Jurkat, Clone E6-1 (cell line): ENCODE measurements at regions not wholly inside any gene's neighbourhood (a gene's known extent, or its start where the extent isn't known, plus 50 kb on each side); places are given as distances from the start of the nearest gene placed in this dataset.
A peak's percentile ranks its signal among the peaks of the same experiment; 100 is the strongest.

ENCODE experiments used
- DNase-seq: peaks from one replicate; pipeline ENCODE4 v3.0.0-alpha.2; 2011; ENCODE audit warnings: low read depth, low spot score
- H3K4me3 ChIP-seq: 2 replicates; pipeline ENCODE4 v1.5.1; 2011; ENCODE audit warnings: mild to moderate bottlenecking, low read length, control low read depth, moderate library complexity

DNA sequence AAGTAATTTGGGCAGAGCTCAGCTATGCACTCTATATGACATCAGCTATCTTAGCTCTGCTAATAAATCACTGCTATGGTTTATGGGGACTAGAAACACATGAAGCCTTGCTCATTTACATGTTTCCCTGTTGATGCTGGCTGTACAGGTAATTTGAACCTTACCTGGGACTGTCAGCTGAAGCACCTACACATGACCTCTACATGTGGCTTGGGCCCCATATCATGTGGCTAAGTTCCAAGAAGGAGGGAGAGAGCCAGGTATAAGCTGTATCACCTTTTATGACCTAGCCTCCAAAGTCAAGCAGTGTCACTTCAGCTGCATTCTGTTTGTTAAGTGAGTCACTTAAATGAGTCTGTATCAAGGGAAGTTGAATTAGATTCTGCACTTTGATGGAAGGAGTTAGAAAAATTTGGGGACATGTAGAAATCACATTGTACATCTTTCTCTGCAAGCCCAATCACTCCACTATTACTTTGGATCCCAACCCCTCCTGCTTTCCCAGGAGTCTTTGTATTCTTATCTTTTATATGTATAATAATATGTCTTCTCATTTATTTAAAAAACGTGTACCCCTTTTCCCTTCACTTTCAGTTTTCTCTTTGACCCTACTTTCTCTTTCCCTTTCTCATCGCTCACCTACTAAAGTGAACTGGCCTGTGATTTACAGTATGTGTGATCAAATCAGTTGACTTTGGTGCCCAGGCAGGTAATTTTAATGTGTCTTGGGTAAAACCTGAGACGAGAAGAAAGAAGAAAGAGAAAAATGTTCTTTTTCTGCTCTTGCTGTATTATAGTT, 53.4 kb upstream of the PRKACB start:
- no peak overlapping the region for H3K4me3 ChIP-seq
- DNase-seq, result no peak

GRCh38 chr1:84089867-84090266, 54.2 kb upstream of the PRKACB start:
- no peak overlapping the region for H3K4me3 ChIP-seq
- DNase-seq, result no peak

- DNase-seq, result no peak
- H3K4me3 ChIP-seq, result no peak overlapping the region
Observed at GRCh38 chr1:84089465-84089864, 54.6 kb upstream of the PRKACB start.

- DNase-seq, result no peak
- no peak overlapping the region for H3K4me3 ChIP-seq
Observed at GRCh38 chr1:84086616-84087015, 57.5 kb upstream of the PRKACB start.

DNA sequence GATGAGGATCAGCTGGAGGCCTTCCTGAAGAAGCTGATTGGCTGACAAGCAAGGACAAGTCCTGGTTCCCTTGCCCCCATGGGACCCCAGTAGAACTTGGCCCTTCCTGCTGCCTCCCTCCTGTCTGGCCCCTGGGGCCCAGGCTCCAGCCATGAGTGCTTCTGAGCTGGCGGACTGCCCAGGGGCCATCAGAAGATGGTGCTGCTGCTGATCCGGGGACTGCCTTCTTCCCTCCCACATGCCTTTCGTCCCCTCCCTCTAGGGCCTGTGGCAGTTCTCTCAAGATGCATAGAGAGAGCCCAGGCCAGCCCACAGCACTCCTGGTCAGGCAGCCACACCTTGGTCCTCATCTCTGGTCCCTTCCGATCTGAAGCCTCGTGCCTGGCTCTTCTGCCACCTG, 57.9 kb upstream of the PRKACB start:
- H3K4me3 ChIP-seq, result no peak overlapping the region
- DNase-seq, result no peak

- H3K4me3 ChIP-seq, result no peak overlapping the region
- DNase-seq, result no peak
Observed at GRCh38 chr1:84083307-84083706, 60.8 kb upstream of the PRKACB start.

- peak overlapping the region; percentile 83 for H3K4me3 ChIP-seq
- no peak for DNase-seq
Observed at GRCh38 chr1:84078842-84079202, 65.2 kb upstream of the PRKACB start.

GRCh38 chr1:84078108-84078841, 65.8 kb upstream of the PRKACB start:
- no peak for DNase-seq
- peak overlapping the region; percentile 83 for H3K4me3 ChIP-seq

- peak overlapping the region; percentile 86 for H3K4me3 ChIP-seq
- peak; percentile 60 for DNase-seq
Observed at GRCh38 chr1:84077476-84078107, 66.5 kb upstream of the PRKACB start.

DNA sequence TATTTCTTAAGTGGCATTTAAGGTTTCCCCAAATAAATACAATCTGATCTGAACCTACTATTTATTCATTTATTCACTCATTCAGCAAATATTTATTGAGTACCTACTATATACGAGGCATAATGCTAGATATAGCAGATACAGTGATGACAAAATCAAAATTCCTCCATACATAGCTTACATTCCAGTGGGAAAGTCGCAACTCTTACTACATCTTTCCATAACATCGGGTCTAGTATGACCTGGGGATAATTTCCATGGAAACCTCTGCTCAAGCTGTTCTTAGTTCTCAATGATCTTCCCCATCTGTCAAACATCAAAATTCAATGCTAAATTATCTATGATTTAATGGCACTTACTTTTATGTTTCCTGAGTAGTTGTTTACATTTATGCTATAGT, 70.8 kb upstream of the PRKACB start:
- H3K4me3 ChIP-seq, result no peak overlapping the region
- no peak for DNase-seq

- peak; percentile 28 for DNase-seq
- no peak overlapping the region for H3K4me3 ChIP-seq
Observed at GRCh38 chr1:84069236-84069845, 70.4 kb upstream of the TTLL7 start.

DNA sequence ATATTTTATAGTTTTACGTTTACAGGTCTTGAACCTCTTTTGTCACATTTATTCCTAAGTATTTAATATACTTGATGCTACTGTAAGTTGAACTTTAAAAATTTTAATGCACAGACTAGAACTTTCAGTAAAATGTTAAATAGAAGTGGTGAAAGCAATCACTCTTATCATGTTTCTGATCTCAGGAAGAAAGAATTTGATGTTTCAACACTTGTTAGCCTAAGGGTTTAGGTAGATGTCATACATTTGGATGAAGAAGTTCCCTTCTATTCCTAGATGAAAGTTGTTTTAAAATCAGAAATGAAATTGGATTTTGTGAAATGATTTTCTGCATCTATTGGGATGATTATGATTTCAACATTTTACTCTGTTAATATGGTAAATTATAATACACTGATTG, 63.6 kb upstream of the TTLL7 start:
- no peak for DNase-seq
- H3K4me3 ChIP-seq, result no peak overlapping the region

DNA sequence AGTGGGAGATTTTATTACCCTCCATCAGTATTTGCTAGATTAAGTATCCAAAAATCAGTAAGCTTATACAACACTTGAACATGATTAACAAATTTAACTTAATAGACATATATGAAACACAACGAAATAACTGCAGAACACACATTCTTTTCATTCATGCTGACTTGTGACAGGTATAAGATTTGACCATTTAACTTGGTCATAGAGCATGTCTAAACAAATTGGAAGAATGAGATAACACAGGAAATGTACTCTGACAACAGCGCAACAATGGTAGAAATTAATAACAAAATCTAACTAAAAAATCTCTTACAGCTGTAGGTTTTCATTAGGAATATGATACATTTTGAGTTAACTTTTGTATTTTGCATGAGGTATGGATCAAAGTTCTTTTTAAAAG, 62.4 kb upstream of the TTLL7 start:
- no peak for DNase-seq
- H3K4me3 ChIP-seq, result no peak overlapping the region

DNA sequence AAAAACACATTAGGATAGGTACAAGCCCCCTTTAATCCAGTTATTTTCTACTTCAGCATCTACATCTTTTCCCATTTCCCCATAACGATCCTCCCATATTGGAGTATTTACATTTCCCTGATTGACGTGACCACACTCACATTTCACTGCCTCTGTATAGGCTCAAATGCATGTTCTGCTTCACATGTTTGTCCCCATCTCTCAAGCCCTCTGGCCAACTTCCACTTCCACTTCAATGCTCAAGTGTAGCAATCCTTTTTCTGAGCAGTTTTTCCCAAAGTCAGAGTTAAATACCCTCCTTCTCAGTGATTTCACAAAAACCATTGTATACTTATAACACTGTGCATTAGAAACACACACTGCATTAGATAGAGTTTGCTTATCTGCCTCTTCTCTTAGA, 61.8 kb upstream of the TTLL7 start:
- no peak overlapping the region for H3K4me3 ChIP-seq
- DNase-seq, result no peak

DNA sequence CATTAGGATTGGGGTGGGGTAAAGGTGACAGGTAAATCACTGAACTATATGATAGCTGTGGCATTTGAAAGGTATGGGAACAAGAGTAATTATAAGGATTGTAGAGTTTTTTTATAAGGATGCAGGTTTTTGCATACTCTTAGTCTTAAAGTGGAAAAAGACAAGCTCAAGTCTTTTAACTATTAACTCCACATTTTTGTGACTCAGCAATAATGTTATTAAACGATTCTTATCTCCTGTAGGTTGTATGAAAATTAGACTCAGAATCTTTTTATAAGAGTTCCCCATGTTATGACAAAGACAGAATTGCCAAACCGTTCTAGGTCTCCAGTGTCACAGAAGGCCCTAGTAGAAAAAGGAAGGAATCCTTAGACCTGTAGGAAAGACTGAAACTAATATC, 49.9 kb upstream of the TTLL7 start:
- no peak for DNase-seq
- H3K4me3 ChIP-seq, result no peak overlapping the region
